ENCODE measurements at regions not wholly inside any gene's neighbourhood (a gene's known extent, or its start where the extent isn't known, plus 50 kb on each side); places are given as distances from the start of the nearest gene placed in this dataset.

GRCh38 chr6:154594496-154595198, 84.2 kb upstream of the CNKSR3 start:
- no peak for DNase-seq
- no peak for TF ChIP-seq CTCF (IDR thresholded peaks at IDR 0.05)
- H3K9me3 Mint-ChIP-seq = no peaks in the 10 kb centered on the region
- peaks cover 64% of the 10 kb centered on the region for H3K4me1 Mint-ChIP-seq
- H3K36me3 Mint-ChIP-seq (ENCODE audit: low read depth) = no peaks in the 10 kb centered on the region
- H3K4me3 Mint-ChIP-seq = no peak overlapping the region
- no peaks in the 10 kb centered on the region for H3K27me3 Mint-ChIP-seq (ENCODE audit: low read depth, poor library complexity)
- no peak overlapping the region for H3K27ac Mint-ChIP-seq

GRCh38 chr6:154595538-154595937, 85.1 kb upstream of the CNKSR3 start:
- H3K4me1 Mint-ChIP-seq = peaks cover 64% of the 10 kb centered on the region
- no peak for DNase-seq
- H3K36me3 Mint-ChIP-seq (ENCODE audit: low read depth) = no peaks in the 10 kb centered on the region
- H3K27me3 Mint-ChIP-seq (ENCODE audit: low read depth, poor library complexity) = no peaks in the 10 kb centered on the region
- no peak for TF ChIP-seq CTCF (IDR thresholded peaks at IDR 0.05)
- no peak overlapping the region for H3K4me3 Mint-ChIP-seq
- H3K9me3 Mint-ChIP-seq = no peaks in the 10 kb centered on the region
- H3K27ac Mint-ChIP-seq = no peak overlapping the region

GRCh38 chr6:154596009-154596408, 85.5 kb upstream of the CNKSR3 start:
- Mint-ChIP-seq H3K4me1 (peaks cover 63% of the 10 kb centered on the region), H3K27me3 (ENCODE audit: low read depth, poor library complexity) (no peaks in the 10 kb centered on the region), H3K36me3 (ENCODE audit: low read depth) (no peaks in the 10 kb centered on the region), H3K9me3 (no peaks in the 10 kb centered on the region), H3K4me3 (no peak overlapping the region), H3K27ac (no peak overlapping the region)
- no peak for TF ChIP-seq CTCF (IDR thresholded peaks at IDR 0.05)
- no peak for DNase-seq

GRCh38 chr6:154596701-154597100, 86.2 kb upstream of the CNKSR3 start:
- no peak for TF ChIP-seq CTCF (IDR thresholded peaks at IDR 0.05)
- Mint-ChIP-seq H3K9me3 (no peaks in the 10 kb centered on the region), H3K36me3 (ENCODE audit: low read depth) (no peaks in the 10 kb centered on the region), H3K4me1 (peaks cover 57% of the 10 kb centered on the region), H3K27ac (peak overlapping the region; percentile 36), H3K4me3 (no peak overlapping the region), H3K27me3 (ENCODE audit: low read depth, poor library complexity) (no peaks in the 10 kb centered on the region)
- no peak for DNase-seq

GRCh38 chr6:154598399-154598798, 87.9 kb upstream of the CNKSR3 start:
- no peak overlapping the region for H3K4me3 Mint-ChIP-seq

More at GRCh38 chr6:154598399-154598798, 87.9 kb upstream of the CNKSR3 start:
- no peaks in the 10 kb centered on the region for H3K9me3 Mint-ChIP-seq
- no peak for DNase-seq
- no peaks in the 10 kb centered on the region for H3K36me3 Mint-ChIP-seq (ENCODE audit: low read depth)
- no peaks in the 10 kb centered on the region for H3K27me3 Mint-ChIP-seq (ENCODE audit: low read depth, poor library complexity)
- no peak for TF ChIP-seq CTCF (IDR thresholded peaks at IDR 0.05)
- H3K27ac Mint-ChIP-seq = no peak overlapping the region
- H3K4me1 Mint-ChIP-seq = peaks cover 41% of the 10 kb centered on the region
